H1 (cell line): ENCODE measurements at regions not wholly inside any gene's neighbourhood (a gene's known extent, or its start where the extent isn't known, plus 50 kb on each side); places are given as distances from the start of the nearest gene placed in this dataset.

Source experiments
- ATF3 ChIP-seq: IDR thresholded peaks from 2 replicates; pipeline ENCODE4 v1.6.1; 2011; ENCODE audit warnings: low read depth, mild to moderate bottlenecking, low read length; ENCODE audit not compliant: insufficient read depth
- CHD1 ChIP-seq: IDR thresholded peaks from 2 replicates; pipeline ENCODE4 v1.6.1; 2012; ENCODE audit warnings: low read depth, low read length, improper control_type of control experiment
- CTCF ChIP-seq, 3 experiments: IDR thresholded peaks; 1 replicate in 2 of 3; 2 replicates in 1 of 3; pipeline versions ENCODE4 v1.5.1 to v1.6.1; 2011; ENCODE audit warnings: low read length in 3 of 3, mild to moderate bottlenecking in 3 of 3, inconsistent platforms in 2 of 3, low read depth in 1 of 3, moderate library complexity in 1 of 3; ENCODE audit not compliant: insufficient read depth in 1 of 3; ENCODE audit errors: control extremely low read depth in 1 of 3
- POLR2A ChIP-seq, 2 experiments: IDR thresholded peaks; 1 replicate in 1 of 2; 2 replicates in 1 of 2; pipeline ENCODE4 v1.6.1; 2011; ENCODE audit warnings: low read depth in 2 of 2, low read length in 2 of 2, mild to moderate bottlenecking in 2 of 2; ENCODE audit errors: control extremely low read depth in 1 of 2
- SP2 ChIP-seq: IDR thresholded peaks from 2 replicates; pipeline ENCODE4 v1.6.1; 2012; ENCODE audit warnings: mild to moderate bottlenecking, low read length, inconsistent platforms
- TEAD4 ChIP-seq: IDR thresholded peaks from 2 replicates; pipeline ENCODE4 v1.6.1; 2012; ENCODE audit warnings: low read depth, low read length, inconsistent platforms, mixed read lengths

- TF ChIP-seq POLR2A (IDR thresholded peaks at IDR 0.05; ENCODE audit: control extremely low read depth in 1 of 2, low read depth in 2 of 2, low read length in 2 of 2) (no peak), CHD1 (no peak), SP2 (no peak), ATF3 (no peak), TEAD4 (no peak), CTCF (IDR thresholded peaks at IDR 0.05; ENCODE audit: control extremely low read depth in 1 of 3, insufficient read depth in 1 of 3, low read depth in 1 of 3, low read length in 3 of 3) (no peak)
Measured at GRCh38 chr1:169049258-169049938, 57.1 kb upstream of the ATP1B1 start.
